ENCODE measurements at regions not wholly inside any gene's neighbourhood (a gene's known extent, or its start where the extent isn't known, plus 50 kb on each side); places are given as distances from the start of the nearest gene placed in this dataset.

- no peak for DNase-seq
- Histone ChIP-seq H2AK5ac (ENCODE audit: insufficient read length, low read length) (no peak overlapping the region), H3K4me2 (ENCODE audit: insufficient read depth, insufficient read length, low read length) (no peak overlapping the region), H3K18ac (ENCODE audit: insufficient read length, low read depth, low read length) (no peak overlapping the region), H3T11ph (ENCODE audit: low read length) (no peak overlapping the region), H4K20me1 (ENCODE audit: control insufficient read depth, insufficient read depth, insufficient read length) (no peaks in the 10 kb centered on the region), H3K27me3 (ENCODE audit: insufficient read depth, low read length) (no peaks in the 10 kb centered on the region), H3K23me2 (ENCODE audit: insufficient read length, low read depth, low read length, poor library complexity, severe bottlenecking) (no peaks in the 10 kb centered on the region), H3K14ac (ENCODE audit: insufficient read depth, low read length) (no peak overlapping the region), H3K79me1 (ENCODE audit: insufficient read depth, low read depth, low read length, poor library complexity, severe bottlenecking) (no peaks in the 10 kb centered on the region), H2BK15ac (ENCODE audit: low read depth, low read length) (no peak overlapping the region), H3K56ac (ENCODE audit: insufficient read length, low read depth, low read length) (no peak overlapping the region), H3K9ac (ENCODE audit: extremely low read depth, insufficient read length, low read length) (no peak overlapping the region), H3K4me1 (ENCODE audit: insufficient read depth, low read length) (no peaks in the 10 kb centered on the region), H2BK120ac (ENCODE audit: low read depth, low read length, poor library complexity, severe bottlenecking) (no peak overlapping the region), H2BK5ac (ENCODE audit: insufficient read length, low read length) (no peak overlapping the region), H4K91ac (ENCODE audit: insufficient read length, low read depth, low read length) (no peak overlapping the region), H3K4ac (ENCODE audit: low read depth, low read length) (no peak overlapping the region), H3K79me2 (ENCODE audit: insufficient read depth, low read length) (no peaks in the 10 kb centered on the region), H3K9me3 (ENCODE audit: control insufficient read depth, low read depth, low read length) (no peaks in the 10 kb centered on the region), H2AFZ (ENCODE audit: low read length) (no peak overlapping the region), H4K8ac (replicated peaks; ENCODE audit: insufficient read length, low read depth, low read length) (no peak overlapping the region), H4K5ac (ENCODE audit: insufficient read length, low read depth, low read length) (no peak overlapping the region), H2BK20ac (ENCODE audit: low read depth, low read length, poor library complexity, severe bottlenecking) (no peak overlapping the region), H3K23ac (ENCODE audit: insufficient read length, low read depth, low read length) (no peak overlapping the region), H2BK12ac (ENCODE audit: insufficient read length, low read depth, low read length) (no peak overlapping the region), H3K27ac (ENCODE audit: insufficient read length, low read depth, low read length) (no peak overlapping the region)
- Mint-ChIP-seq H3K36me3 (ENCODE audit: insufficient read depth in 1 of 3, low read depth in 3 of 3) (peaks cover 2 to 29% (median 23%) of the 10 kb centered on the region in 3 experiments; a peak in 6 of 7 replicates), H3K9me3 (no peaks in the 10 kb centered on the region), H3K4me1 (peaks cover 14% of the 10 kb centered on the region in 2 experiments), H3K4me3 (no peak overlapping the region), H3K27me3 (ENCODE audit: low read depth) (no peaks in the 10 kb centered on the region), H3K27ac (no peak overlapping the region)
- WGBS (ENCODE audit: extremely low coverage, insufficient read length, low lambda C conversion rate) = no CpG with 5 or more reads among the region's 1 CpG
- TF ChIP-seq CTCF (conservative IDR thresholded peaks at IDR 0.05) = no peak
Measured at GRCh38 chr6:144816936-144817335, 531.8 kb downstream of the UTRN start.

All from H9 (cell line).